Liver (tissue), 8 donors: ENCODE measurements at regions not wholly inside any gene's neighbourhood (a gene's known extent, or its start where the extent isn't known, plus 50 kb on each side); places are given as distances from the start of the nearest gene placed in this dataset.

ENCODE experiments used
- DNase-seq: peaks from one replicate; pipeline ENCODE4 v3.0.0-alpha.2; 2017; ENCODE audit warnings: low spot score
- H3K27ac ChIP-seq, 2 donors: one replicate each; pipeline ENCODE4 v1.7.0; 2013; ENCODE audit warnings: inconsistent platforms in 2 of 2, low read length in 2 of 2, control low read depth in 1 of 2, low read depth in 1 of 2, mild to moderate bottlenecking in 1 of 2
- H3K27me3 ChIP-seq, 4 donors: one replicate each; pipeline versions ENCODE4 v1.6.1 to v1.7.0; 2013; ENCODE audit warnings: low read length in 3 of 4, inconsistent platforms in 1 of 4, mild to moderate bottlenecking in 1 of 4, moderate library complexity in 1 of 4; ENCODE audit not compliant: control insufficient read depth in 4 of 4, insufficient read depth in 4 of 4
- H3K36me3 ChIP-seq, 4 donors: one replicate each; pipeline versions ENCODE4 v1.6.1 to v1.7.0; 2013; ENCODE audit warnings: low read length in 3 of 4, mild to moderate bottlenecking in 3 of 4, low read depth in 1 of 4, moderate library complexity in 1 of 4; ENCODE audit not compliant: control insufficient read depth in 4 of 4, insufficient read depth in 3 of 4
- H3K4me1 ChIP-seq, 4 donors: one replicate each; pipeline versions ENCODE4 v1.6.1 to v1.7.0; 2013; ENCODE audit warnings: low read length in 3 of 4, mild to moderate bottlenecking in 3 of 4, moderate library complexity in 1 of 4; ENCODE audit not compliant: control insufficient read depth in 4 of 4, insufficient read depth in 4 of 4
- H3K4me3 ChIP-seq, 3 donors: one replicate each; pipeline versions ENCODE4 v1.6.1 to v1.7.0; 2013; ENCODE audit warnings: low read length in 3 of 3, control low read depth in 1 of 3, low read depth in 1 of 3, mild to moderate bottlenecking in 1 of 3
- H3K9ac ChIP-seq, 2 donors: one replicate each; pipeline ENCODE4 v1.7.0; 2013; ENCODE audit warnings: low read length in 2 of 2, mild to moderate bottlenecking in 2 of 2, moderate library complexity in 2 of 2, control low read depth in 1 of 2, low read depth in 1 of 2
- H3K9me3 ChIP-seq, 4 donors: one replicate each; pipeline versions ENCODE4 v1.6.1 to v1.7.0; 2013; ENCODE audit warnings: low read length in 3 of 4; ENCODE audit not compliant: control insufficient read depth in 4 of 4
- ATF3 ChIP-seq: IDR thresholded peaks from 2 replicates; pipeline ENCODE4 v1.6.1; 2016; ENCODE audit warnings: antibody characterized with exemption
- CTCF ChIP-seq: fragments of 150-350 bp; IDR thresholded peaks from 2 replicates; pipeline ENCODE4 v1.5.1; 2017; ENCODE audit warnings: improper control_type of control experiment, low read depth, low read length; ENCODE audit not compliant: missing input control
- EGR1 ChIP-seq, 2 donors: IDR thresholded peaks; 2 replicates each; pipeline ENCODE4 v1.6.1; 2016 to 2018; ENCODE audit warnings: antibody characterized with exemption in 2 of 2, low read depth in 2 of 2
- FOXA1 ChIP-seq: IDR thresholded peaks from 2 replicates; pipeline ENCODE4 v1.6.1; 2016; ENCODE audit warnings: antibody characterized with exemption
- FOXA2 ChIP-seq: IDR thresholded peaks from 2 replicates; pipeline ENCODE4 v1.6.1; 2016; ENCODE audit warnings: antibody characterized with exemption
- GABPA ChIP-seq, 2 donors: IDR thresholded peaks in 1 of 2; conservative IDR thresholded peaks in 1 of 2; 2 replicates each; pipeline ENCODE4 v1.6.1; 2016; ENCODE audit warnings: antibody characterized with exemption in 2 of 2, mild to moderate bottlenecking in 1 of 2, moderate library complexity in 1 of 2
- HNF4A ChIP-seq, 2 donors: conservative IDR thresholded peaks; 2 replicates each; pipeline ENCODE4 v1.6.1; 2016; ENCODE audit warnings: antibody characterized with exemption in 2 of 2, mild to moderate bottlenecking in 2 of 2
- JUND ChIP-seq, 2 donors: IDR thresholded peaks; 2 replicates each; pipeline ENCODE4 v1.6.1; 2016; ENCODE audit warnings: antibody characterized with exemption in 2 of 2
- NR2F2 ChIP-seq: IDR thresholded peaks from 2 replicates; pipeline ENCODE4 v1.6.1; 2016; ENCODE audit warnings: antibody characterized with exemption
- RAD21 ChIP-seq, 2 donors: IDR thresholded peaks; 2 replicates each; pipeline ENCODE4 v1.6.1; 2016; ENCODE audit warnings: antibody characterized with exemption in 2 of 2, mild to moderate bottlenecking in 2 of 2
- RXRA ChIP-seq, 2 donors: IDR thresholded peaks; 2 replicates each; pipeline ENCODE4 v1.6.1; 2017 to 2018; ENCODE audit warnings: antibody characterized with exemption in 2 of 2, mild to moderate bottlenecking in 1 of 2
- SP1 ChIP-seq: IDR thresholded peaks from 2 replicates; pipeline ENCODE4 v1.6.1; 2018; ENCODE audit warnings: antibody characterized with exemption, mild to moderate bottlenecking
- TAF1 ChIP-seq: conservative IDR thresholded peaks from 2 replicates; pipeline ENCODE4 v1.6.1; 2016; ENCODE audit warnings: antibody characterized with exemption, mild to moderate bottlenecking
- ZBTB33 ChIP-seq: IDR thresholded peaks from 2 replicates; pipeline ENCODE4 v1.6.1; 2016; ENCODE audit warnings: antibody characterized with exemption
- WGBS: extraction: QIAGEN DNeasy Blood & Tissue Kit; methylation state at CpG from one replicate; pipeline ENCODE4 v1.1.7; 2013; 5-methylcytosine and 5-hydroxymethylcytosine counted together
- TF ChIP-seq, protein P1 (sequence below): IDR thresholded peaks from 2 replicates; pipeline ENCODE4 v1.6.1; 2016; ENCODE audit warnings: antibody characterized with exemption, mild to moderate bottlenecking
- TF ChIP-seq, protein P2 (sequence below): IDR thresholded peaks from 2 replicates; pipeline ENCODE4 v1.6.1; 2016; ENCODE audit warnings: antibody characterized with exemption
- donor health status: healthy.
- donor health status: healthy.
- donor health status: healthy.
- donor health status: healthy.
- donor health status: healthy.

- TF ChIP-seq, protein P1, sequence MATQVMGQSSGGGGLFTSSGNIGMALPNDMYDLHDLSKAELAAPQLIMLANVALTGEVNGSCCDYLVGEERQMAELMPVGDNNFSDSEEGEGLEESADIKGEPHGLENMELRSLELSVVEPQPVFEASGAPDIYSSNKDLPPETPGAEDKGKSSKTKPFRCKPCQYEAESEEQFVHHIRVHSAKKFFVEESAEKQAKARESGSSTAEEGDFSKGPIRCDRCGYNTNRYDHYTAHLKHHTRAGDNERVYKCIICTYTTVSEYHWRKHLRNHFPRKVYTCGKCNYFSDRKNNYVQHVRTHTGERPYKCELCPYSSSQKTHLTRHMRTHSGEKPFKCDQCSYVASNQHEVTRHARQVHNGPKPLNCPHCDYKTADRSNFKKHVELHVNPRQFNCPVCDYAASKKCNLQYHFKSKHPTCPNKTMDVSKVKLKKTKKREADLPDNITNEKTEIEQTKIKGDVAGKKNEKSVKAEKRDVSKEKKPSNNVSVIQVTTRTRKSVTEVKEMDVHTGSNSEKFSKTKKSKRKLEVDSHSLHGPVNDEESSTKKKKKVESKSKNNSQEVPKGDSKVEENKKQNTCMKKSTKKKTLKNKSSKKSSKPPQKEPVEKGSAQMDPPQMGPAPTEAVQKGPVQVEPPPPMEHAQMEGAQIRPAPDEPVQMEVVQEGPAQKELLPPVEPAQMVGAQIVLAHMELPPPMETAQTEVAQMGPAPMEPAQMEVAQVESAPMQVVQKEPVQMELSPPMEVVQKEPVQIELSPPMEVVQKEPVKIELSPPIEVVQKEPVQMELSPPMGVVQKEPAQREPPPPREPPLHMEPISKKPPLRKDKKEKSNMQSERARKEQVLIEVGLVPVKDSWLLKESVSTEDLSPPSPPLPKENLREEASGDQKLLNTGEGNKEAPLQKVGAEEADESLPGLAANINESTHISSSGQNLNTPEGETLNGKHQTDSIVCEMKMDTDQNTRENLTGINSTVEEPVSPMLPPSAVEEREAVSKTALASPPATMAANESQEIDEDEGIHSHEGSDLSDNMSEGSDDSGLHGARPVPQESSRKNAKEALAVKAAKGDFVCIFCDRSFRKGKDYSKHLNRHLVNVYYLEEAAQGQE, result no peak
- TF ChIP-seq, protein P2, sequence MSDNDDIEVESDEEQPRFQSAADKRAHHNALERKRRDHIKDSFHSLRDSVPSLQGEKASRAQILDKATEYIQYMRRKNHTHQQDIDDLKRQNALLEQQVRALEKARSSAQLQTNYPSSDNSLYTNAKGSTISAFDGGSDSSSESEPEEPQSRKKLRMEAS, result no peak
- TF ChIP-seq SP1 (no peak), RXRA (IDR thresholded peaks at IDR 0.05) (no peak), ATF3 (no peak)
Measured at GRCh38 chr13:70708775-70709174, 600.5 kb upstream of the KLHL1 start (continued).

DNA sequence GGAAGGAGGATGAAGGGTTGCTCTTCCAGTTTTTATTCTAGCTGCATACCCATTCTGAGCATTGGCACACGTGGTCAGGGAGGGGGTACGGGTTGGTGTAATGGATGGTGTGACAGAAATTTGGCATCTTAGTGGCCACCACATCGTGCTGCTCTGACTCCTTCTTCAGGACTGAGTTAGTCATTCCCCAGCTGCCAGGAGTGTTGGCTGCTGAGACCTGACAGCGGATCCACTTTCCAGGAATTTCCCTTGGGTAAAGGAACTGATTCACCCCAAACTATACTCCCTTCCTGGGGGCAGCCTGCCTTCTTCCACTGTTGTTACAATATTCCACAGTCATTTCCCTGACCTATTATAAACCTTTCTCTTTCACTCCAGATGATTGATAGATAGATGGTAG, 595.5 kb upstream of the KLHL1 start:
- Histone ChIP-seq H3K27ac (no peak overlapping the region), H3K27me3 (peaks cover 0 to 2% (median 0%) of the 10 kb centered on the region in 4 donors), H3K4me1 (no peaks in the 10 kb centered on the region), H3K9ac (no peak overlapping the region), H3K36me3 (no peaks in the 10 kb centered on the region), H3K4me3 (no peak overlapping the region), H3K9me3 (no peaks in the 10 kb centered on the region)
- TF ChIP-seq RXRA (IDR thresholded peaks at IDR 0.05) (no peak), CTCF (no peak), EGR1 (IDR thresholded peaks at IDR 0.05; ENCODE audit: low read depth in 2 of 2) (no peak), ZBTB33 (no peak), NR2F2 (no peak), TAF1 (no peak), JUND (IDR thresholded peaks at IDR 0.05) (no peak), FOXA1 (no peak), FOXA2 (no peak), HNF4A (conservative IDR thresholded peaks at IDR 0.05) (no peak), GABPA (IDR thresholded peaks at IDR 0.05 in 1 of 2, conservative IDR thresholded peaks at IDR 0.05 in 1 of 2) (no peak), RAD21 (IDR thresholded peaks at IDR 0.05) (no peak)
- TF ChIP-seq, protein P2, result no peak
- TF ChIP-seq, protein P1, result no peak
- 69% methylated on average over 4 of the region's 4 CpGs for WGBS
- DNase-seq, result no peak
